Pons (tissue), 1 donor: ENCODE measurements at regions not wholly inside any gene's neighbourhood (a gene's known extent, or its start where the extent isn't known, plus 50 kb on each side); places are given as distances from the start of the nearest gene placed in this dataset.

Experiments used
- DNase-seq: peaks from one replicate; pipeline ENCODE4 v3.0.0-alpha.2; 2016; ENCODE audit warnings: low spot score

GRCh38 chr2:217031445-217031844 lies 171.6 kb upstream of the TNP1 start:
- DNase-seq: no peak

- no peak for DNase-seq
Observed at GRCh38 chr2:217030081-217030480, 170.2 kb upstream of the TNP1 start.

- DNase-seq: no peak
Observed at GRCh38 chr2:217028128-217028527, 168.3 kb upstream of the TNP1 start.

GRCh38 chr2:217027414-217027813 lies 167.6 kb upstream of the TNP1 start:
- no peak for DNase-seq

- DNase-seq: no peak
Observed at GRCh38 chr2:217026569-217026968, 166.7 kb upstream of the TNP1 start.

GRCh38 chr2:217026161-217026560 lies 166.3 kb upstream of the TNP1 start:
- no peak for DNase-seq

GRCh38 chr2:217023611-217024010 lies 163.7 kb upstream of the TNP1 start:
- DNase-seq: no peak

GRCh38 chr2:217017456-217018252 lies 157.8 kb upstream of the TNP1 start:
- no peak for DNase-seq

GRCh38 chr2:217016796-217017419 lies 157.0 kb upstream of the TNP1 start:
- no peak for DNase-seq

- no peak for DNase-seq
Observed at GRCh38 chr2:217014328-217015105, 154.7 kb upstream of the TNP1 start.

- DNase-seq: no peak
Observed at GRCh38 chr2:217013926-217014325, 154.1 kb upstream of the TNP1 start.

- DNase-seq: no peak
Observed at GRCh38 chr2:217011576-217011975, 151.7 kb upstream of the TNP1 start.

- no peak for DNase-seq
Observed at GRCh38 chr2:217010173-217010572, 150.3 kb upstream of the TNP1 start.

- no peak for DNase-seq
Observed at GRCh38 chr2:217008794-217009193, 148.9 kb upstream of the TNP1 start.

GRCh38 chr2:217006217-217006616 lies 146.4 kb upstream of the TNP1 start:
- DNase-seq: no peak

GRCh38 chr2:217004656-217005055 lies 144.8 kb upstream of the TNP1 start:
- no peak for DNase-seq

GRCh38 chr2:217001740-217002139 lies 141.9 kb upstream of the TNP1 start:
- no peak for DNase-seq

- DNase-seq: no peak
Observed at GRCh38 chr2:217000406-217000805, 140.5 kb upstream of the TNP1 start.

- DNase-seq: no peak
Observed at GRCh38 chr2:216996279-216996845, 136.5 kb upstream of the TNP1 start.

- no peak for DNase-seq
Observed at GRCh38 chr2:216994353-216994854, 134.5 kb upstream of the TNP1 start.

- no peak for DNase-seq
Observed at GRCh38 chr2:216992056-216992675, 132.3 kb upstream of the TNP1 start.

GRCh38 chr2:216991563-216991962 lies 131.7 kb upstream of the TNP1 start:
- DNase-seq: no peak
